K562 (cell line): ENCODE measurements at regions not wholly inside any gene's neighbourhood (a gene's known extent, or its start where the extent isn't known, plus 50 kb on each side); places are given as distances from the start of the nearest gene placed in this dataset.

Experiments
- ARID1B ChIP-seq: fragments of 450-650 bp; IDR thresholded peaks from 2 replicates; pipeline ENCODE4 v1.6.1; 2016; ENCODE audit warnings: antibody characterized with exemption, mild to moderate bottlenecking, inconsistent platforms
- BACH1 ChIP-seq: fragments of 200-800 bp; sonication (Bioruptor generic); IDR thresholded peaks from 2 replicates; pipeline ENCODE4 v1.6.1; 2016; ENCODE audit warnings: missing genetic modification characterization, missing compliant biosample characterization
- BCL6 ChIP-seq: fragments of 250-450 bp; sonication (Bioruptor Pico); IDR thresholded peaks from 2 replicates; pipeline ENCODE4 v1.4.0; 2020
- ELF4 ChIP-seq: fragments of 450-650 bp; formaldehyde crosslinking; IDR thresholded peaks from 2 replicates; pipeline ENCODE4 v1.4.0; 2022; ENCODE audit warnings: missing genetic modification characterization
- FOXA3 ChIP-seq, 2 experiments: fragments of 450-650 bp in 1 of 2; sonication (generic) in 1 of 2; formaldehyde crosslinking; IDR thresholded peaks in 1 of 2; conservative IDR thresholded peaks in 1 of 2; 2 replicates each; pipeline versions ENCODE4 v1.4.0 to v1.8.0; 2020 to 2022; ENCODE audit warnings: mild to moderate bottlenecking in 2 of 2, missing genetic modification reagents in 1 of 2
- FOXM1 ChIP-seq, 2 experiments: fragments of 450-650 bp in 1 of 2; sonication (generic) in 1 of 2; formaldehyde crosslinking in 1 of 2; IDR thresholded peaks; 2 replicates each; pipeline versions ENCODE4 v1.6.1 to v1.9.0; 2017 to 2022; ENCODE audit warnings: low read depth in 2 of 2, mild to moderate bottlenecking in 2 of 2, missing genetic modification reagents in 1 of 2, moderate library complexity in 1 of 2
- GATA2 ChIP-seq: sonication (generic); formaldehyde crosslinking; IDR thresholded peaks from 2 replicates; pipeline ENCODE4 v1.4.0; 2020; ENCODE audit warnings: mild to moderate bottlenecking, missing genetic modification reagents
- GATAD2B ChIP-seq: fragments of 450-650 bp; IDR thresholded peaks from 2 replicates; pipeline ENCODE4 v1.6.1; 2017; ENCODE audit warnings: mild to moderate bottlenecking, borderline replicate concordance
- MEF2A ChIP-seq: IDR thresholded peaks from 2 replicates; pipeline ENCODE4 v1.6.1; 2011; ENCODE audit warnings: low read depth, mild to moderate bottlenecking, low read length, moderate library complexity; ENCODE audit not compliant: control insufficient read depth
- MYNN ChIP-seq, 2 experiments: sonication (generic); formaldehyde crosslinking in 1 of 2; IDR thresholded peaks; 2 replicates each; pipeline versions ENCODE4 v1.5.0 to v1.6.1; 2016 to 2020; ENCODE audit warnings: antibody characterized with exemption in 1 of 2, missing genetic modification reagents in 1 of 2
- NFE2 ChIP-seq: IDR thresholded peaks from 2 replicates; pipeline ENCODE4 v1.6.1; 2014; ENCODE audit warnings: antibody characterized with exemption, low read depth
- PHB2 ChIP-seq: fragments of 450-650 bp; IDR thresholded peaks from 2 replicates; pipeline ENCODE4 v1.6.1; 2017; ENCODE audit warnings: low read depth
- PML ChIP-seq: IDR thresholded peaks from 2 replicates; pipeline ENCODE4 v1.6.1; 2012; ENCODE audit warnings: low read length, inconsistent platforms
- RAD21 ChIP-seq, 2 experiments: fragments of 250-450 bp in 1 of 2; fragments of 450-650 bp in 1 of 2; sonication (Bioruptor Pico) in 1 of 2; formaldehyde crosslinking in 1 of 2; IDR thresholded peaks in 1 of 2; conservative IDR thresholded peaks in 1 of 2; 2 replicates each; pipeline versions ENCODE4 v1.4.0 to v1.8.0; 2020 to 2022; ENCODE audit warnings: mild to moderate bottlenecking in 2 of 2, moderate library complexity in 1 of 2
- RCOR1 ChIP-seq, 2 experiments: IDR thresholded peaks; 2 replicates each; pipeline ENCODE4 v1.6.1; 2012; ENCODE audit warnings: low read depth in 2 of 2, low read length in 2 of 2, borderline replicate concordance in 1 of 2, improper control_type of control experiment in 1 of 2
- SMARCA4 ChIP-seq: fragments of 450-650 bp; IDR thresholded peaks from 2 replicates; pipeline ENCODE4 v1.6.1; 2016
- SRF ChIP-seq, 2 experiments: fragments of 250-450, 450-650 bp in 1 of 2; sonication (Bioruptor Pico) in 1 of 2; sonication (generic) in 1 of 2; formaldehyde crosslinking; IDR thresholded peaks; 2 replicates each; pipeline versions ENCODE4 v1.5.0 to v1.5.1; 2020 to 2022; ENCODE audit warnings: mild to moderate bottlenecking in 1 of 2, missing genetic modification reagents in 1 of 2
- TBP ChIP-seq: optimal IDR thresholded peaks from 2 replicates; pipeline ENCODE3; 2011; ENCODE audit warnings: low read depth, low read length, improper control_type of control experiment
- ZFP1 ChIP-seq: fragments of 450-650 bp; formaldehyde crosslinking; IDR thresholded peaks from 2 replicates; pipeline ENCODE4 v1.4.0; 2020; ENCODE audit warnings: mild to moderate bottlenecking, mixed read lengths
- ZNF121 ChIP-seq: sonication (generic); formaldehyde crosslinking; conservative IDR thresholded peaks from 2 replicates; pipeline ENCODE4 v1.8.0; 2022; ENCODE audit warnings: missing genetic modification reagents
- TF ChIP-seq, protein P1 (sequence below): fragments of 450-650 bp; IDR thresholded peaks from 2 replicates; pipeline ENCODE4 v1.6.1; 2016; ENCODE audit warnings: antibody characterized with exemption
- TF ChIP-seq, protein P2 (sequence below): fragments of 450-650 bp; IDR thresholded peaks from 2 replicates; pipeline ENCODE4 v1.6.1; 2018; ENCODE audit not compliant: partially characterized antibody
- TF ChIP-seq, protein P3 (sequence below): fragments of 450-650 bp; IDR thresholded peaks from 2 replicates; pipeline ENCODE4 v1.6.1; 2016; ENCODE audit warnings: mild to moderate bottlenecking

DNA sequence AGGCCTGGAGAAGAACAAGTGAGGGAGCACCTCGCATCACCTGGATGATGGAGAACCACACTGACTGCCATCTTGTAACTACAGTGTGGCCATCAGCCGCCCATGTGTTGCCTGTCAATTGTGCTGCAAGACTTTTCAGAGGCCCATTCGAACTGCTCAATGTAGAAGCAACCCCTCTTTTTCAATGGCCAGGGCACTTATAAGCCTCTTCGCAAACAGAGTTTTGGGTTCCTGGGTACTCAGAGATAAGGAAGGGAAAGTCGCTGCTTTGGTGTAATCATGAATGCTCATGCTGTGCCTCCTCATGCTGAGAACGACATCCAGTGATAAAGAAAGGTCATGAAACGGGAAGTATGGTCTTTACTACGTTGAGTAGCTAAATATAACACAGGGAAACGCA, 143.9 kb upstream of the SLC39A10 start (continued):
- TF ChIP-seq GATAD2B (peak; percentile 12; the same call in 1 of the 2 replicates), RAD21 (CRISPR knock-in tag; conservative IDR thresholded peaks at IDR 0.05 in 1 of 2, IDR thresholded peaks at IDR 0.05 in 1 of 2) (peak; percentile 43 to 47; a peak in 3 of 4 replicates), BCL6 (CRISPR knock-in tag) (no peak), RCOR1 (IDR thresholded peaks at IDR 0.05; ENCODE audit: borderline replicate concordance in 1 of 2, low read depth in 2 of 2, low read length in 2 of 2) (peak in 1 of 2 experiments; percentile 85; a peak in 2 of 4 replicates), ZFP1 (no peak), PML (peak; percentile 89), FOXA3 (CRISPR knock-in tag; conservative IDR thresholded peaks at IDR 0.05 in 1 of 2, IDR thresholded peaks at IDR 0.05 in 1 of 2) (peak in 1 of 2 experiments; percentile 72; a peak in 2 of 4 replicates), FOXM1 (IDR thresholded peaks at IDR 0.05; ENCODE audit: low read depth) (peak; percentile 83), FOXM1 (CRISPR knock-in tag; IDR thresholded peaks at IDR 0.05; ENCODE audit: low read depth) (no peak), ELF4 (CRISPR knock-in tag) (peak; percentile 30; the same call in 1 of the 2 replicates), MYNN (IDR thresholded peaks at IDR 0.05) (peak; percentile 77), MYNN (CRISPR knock-in tag; IDR thresholded peaks at IDR 0.05) (no peak), GATA2 (peak; percentile 89), ARID1B (peak; percentile 96), MEF2A (peak; percentile 94), ZNF121 (CRISPR knock-in tag) (no peak), PHB2 (peak; percentile 76; the same call in 1 of the 2 replicates), BACH1 (tag) (no peak), SMARCA4 (peak; percentile 93), SRF (CRISPR knock-in tag; IDR thresholded peaks at IDR 0.05) (no peak), NFE2 (peak; percentile 59; the same call in 1 of the 2 replicates), TBP (peak; percentile 28)
- TF ChIP-seq, protein P1, sequence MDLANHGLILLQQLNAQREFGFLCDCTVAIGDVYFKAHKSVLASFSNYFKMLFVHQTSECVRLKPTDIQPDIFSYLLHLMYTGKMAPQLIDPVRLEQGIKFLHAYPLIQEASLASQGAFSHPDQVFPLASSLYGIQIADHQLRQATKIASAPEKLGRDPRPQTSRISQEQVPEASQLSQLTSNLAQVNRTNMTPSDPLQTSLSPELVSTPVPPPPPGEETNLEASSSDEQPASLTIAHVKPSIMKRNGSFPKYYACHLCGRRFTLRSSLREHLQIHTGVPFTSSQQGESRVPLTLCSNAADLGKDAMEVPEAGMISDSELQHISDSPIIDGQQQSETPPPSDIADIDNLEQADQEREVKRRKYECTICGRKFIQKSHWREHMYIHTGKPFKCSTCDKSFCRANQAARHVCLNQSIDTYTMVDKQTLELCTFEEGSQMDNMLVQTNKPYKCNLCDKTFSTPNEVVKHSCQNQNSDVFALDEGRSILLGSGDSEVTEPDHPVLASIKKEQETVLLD = peak; percentile 59; the same call in 1 of the 2 replicates
- TF ChIP-seq, protein P2, sequence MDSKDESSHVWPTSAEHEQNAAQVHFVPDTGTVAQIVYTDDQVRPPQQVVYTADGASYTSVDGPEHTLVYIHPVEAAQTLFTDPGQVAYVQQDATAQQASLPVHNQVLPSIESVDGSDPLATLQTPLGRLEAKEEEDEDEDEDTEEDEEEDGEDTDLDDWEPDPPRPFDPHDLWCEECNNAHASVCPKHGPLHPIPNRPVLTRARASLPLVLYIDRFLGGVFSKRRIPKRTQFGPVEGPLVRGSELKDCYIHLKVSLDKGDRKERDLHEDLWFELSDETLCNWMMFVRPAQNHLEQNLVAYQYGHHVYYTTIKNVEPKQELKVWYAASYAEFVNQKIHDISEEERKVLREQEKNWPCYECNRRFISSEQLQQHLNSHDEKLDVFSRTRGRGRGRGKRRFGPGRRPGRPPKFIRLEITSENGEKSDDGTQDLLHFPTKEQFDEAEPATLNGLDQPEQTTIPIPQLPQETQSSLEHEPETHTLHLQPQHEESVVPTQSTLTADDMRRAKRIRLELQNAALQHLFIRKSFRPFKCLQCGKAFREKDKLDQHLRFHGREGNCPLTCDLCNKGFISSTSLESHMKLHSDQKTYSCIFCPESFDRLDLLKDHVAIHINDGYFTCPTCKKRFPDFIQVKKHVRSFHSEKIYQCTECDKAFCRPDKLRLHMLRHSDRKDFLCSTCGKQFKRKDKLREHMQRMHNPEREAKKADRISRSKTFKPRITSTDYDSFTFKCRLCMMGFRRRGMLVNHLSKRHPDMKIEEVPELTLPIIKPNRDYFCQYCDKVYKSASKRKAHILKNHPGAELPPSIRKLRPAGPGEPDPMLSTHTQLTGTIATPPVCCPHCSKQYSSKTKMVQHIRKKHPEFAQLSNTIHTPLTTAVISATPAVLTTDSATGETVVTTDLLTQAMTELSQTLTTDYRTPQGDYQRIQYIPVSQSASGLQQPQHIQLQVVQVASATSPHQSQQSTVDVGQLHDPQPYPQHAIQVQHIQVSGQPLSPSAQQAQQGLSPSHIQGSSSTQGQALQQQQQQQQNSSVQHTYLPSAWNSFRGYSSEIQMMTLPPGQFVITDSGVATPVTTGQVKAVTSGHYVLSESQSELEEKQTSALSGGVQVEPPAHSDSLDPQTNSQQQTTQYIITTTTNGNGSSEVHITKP = peak; percentile 6
- TF ChIP-seq, protein P3, sequence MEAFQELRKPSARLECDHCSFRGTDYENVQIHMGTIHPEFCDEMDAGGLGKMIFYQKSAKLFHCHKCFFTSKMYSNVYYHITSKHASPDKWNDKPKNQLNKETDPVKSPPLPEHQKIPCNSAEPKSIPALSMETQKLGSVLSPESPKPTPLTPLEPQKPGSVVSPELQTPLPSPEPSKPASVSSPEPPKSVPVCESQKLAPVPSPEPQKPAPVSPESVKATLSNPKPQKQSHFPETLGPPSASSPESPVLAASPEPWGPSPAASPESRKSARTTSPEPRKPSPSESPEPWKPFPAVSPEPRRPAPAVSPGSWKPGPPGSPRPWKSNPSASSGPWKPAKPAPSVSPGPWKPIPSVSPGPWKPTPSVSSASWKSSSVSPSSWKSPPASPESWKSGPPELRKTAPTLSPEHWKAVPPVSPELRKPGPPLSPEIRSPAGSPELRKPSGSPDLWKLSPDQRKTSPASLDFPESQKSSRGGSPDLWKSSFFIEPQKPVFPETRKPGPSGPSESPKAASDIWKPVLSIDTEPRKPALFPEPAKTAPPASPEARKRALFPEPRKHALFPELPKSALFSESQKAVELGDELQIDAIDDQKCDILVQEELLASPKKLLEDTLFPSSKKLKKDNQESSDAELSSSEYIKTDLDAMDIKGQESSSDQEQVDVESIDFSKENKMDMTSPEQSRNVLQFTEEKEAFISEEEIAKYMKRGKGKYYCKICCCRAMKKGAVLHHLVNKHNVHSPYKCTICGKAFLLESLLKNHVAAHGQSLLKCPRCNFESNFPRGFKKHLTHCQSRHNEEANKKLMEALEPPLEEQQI = peak; percentile 79
